ENCODE measurements at regions not wholly inside any gene's neighbourhood (a gene's known extent, or its start where the extent isn't known, plus 50 kb on each side); places are given as distances from the start of the nearest gene placed in this dataset.

GRCh38 chr11:29280452-29280851 is 736.4 kb downstream of the KCNA4 start:
- TF ChIP-seq EZH2 (IDR thresholded peaks at IDR 0.05; ENCODE audit: borderline replicate concordance, low read depth, low read length, severe bottlenecking) (no peak), CTCF (IDR thresholded peaks at IDR 0.05; ENCODE audit: borderline replicate concordance, extremely low read depth, low read length, poor library complexity, severe bottlenecking) (no peak)

All from DND-41 (cell line).